Retinal pigment epithelial cell (primary cell): ENCODE measurements at regions not wholly inside any gene's neighbourhood (a gene's known extent, or its start where the extent isn't known, plus 50 kb on each side); places are given as distances from the start of the nearest gene placed in this dataset.

Experiments
- DNase-seq: peaks from one replicate; pipeline ENCODE4 v3.0.0-alpha.2; 2010; ENCODE audit warnings: low read depth
- H3K4me3 ChIP-seq: 2 replicates; pipeline ENCODE4 v1.5.1; 2011; ENCODE audit warnings: mild to moderate bottlenecking, low read length, control low read depth, moderate library complexity
- CTCF ChIP-seq: conservative IDR thresholded peaks from 2 replicates; pipeline ENCODE4 v1.5.1; 2011; ENCODE audit warnings: low read depth, low read length, control low read depth, inconsistent platforms

GRCh38 chr2:239600001-239600593 lies 199.3 kb upstream of the HDAC4 start:
- H3K4me3 ChIP-seq = no peak overlapping the region
- TF ChIP-seq CTCF = no peak
- DNase-seq = no peak

- DNase-seq = no peak
- TF ChIP-seq CTCF = no peak
- no peak overlapping the region for H3K4me3 ChIP-seq
Observed at GRCh38 chr2:239599299-239599698, 198.5 kb upstream of the HDAC4 start.

GRCh38 chr2:239598732-239599090 lies 197.9 kb upstream of the HDAC4 start:
- DNase-seq = no peak
- no peak for TF ChIP-seq CTCF
- H3K4me3 ChIP-seq = no peak overlapping the region

- TF ChIP-seq CTCF = no peak
- no peak for DNase-seq
- H3K4me3 ChIP-seq = no peak overlapping the region
Observed at GRCh38 chr2:239598011-239598731, 197.4 kb upstream of the HDAC4 start.

- no peak for DNase-seq
- no peak overlapping the region for H3K4me3 ChIP-seq
- TF ChIP-seq CTCF = no peak
Observed at GRCh38 chr2:239597216-239597615, 196.4 kb upstream of the HDAC4 start.

- no peak overlapping the region for H3K4me3 ChIP-seq
- no peak for DNase-seq
- no peak for TF ChIP-seq CTCF
Observed at GRCh38 chr2:239596792-239597191, 196.0 kb upstream of the HDAC4 start.

GRCh38 chr2:239596253-239596652 lies 195.4 kb upstream of the HDAC4 start:
- TF ChIP-seq CTCF = no peak
- H3K4me3 ChIP-seq = no peak overlapping the region
- DNase-seq = no peak
